Activated CD8-positive, alpha-beta memory T cell treated with anti-CD3 and anti-CD28 coated beads, Interleukin-2, amount 10 ng/mL, durations not matched to agents 7 days and 5 days (primary cell): ENCODE measurements at regions not wholly inside any gene's neighbourhood (a gene's known extent, or its start where the extent isn't known, plus 50 kb on each side); places are given as distances from the start of the nearest gene placed in this dataset.

ENCODE experiments used
- ATAC-seq: fragments of 150-1000 bp; cut with Tn5 transposase; one replicate; pipeline ENCODE4 v1.10.0; 2021; ENCODE audit warnings: moderate library complexity
- CTCF ChIA-PET: fragments of 350-600 bp; sonication (Branson Sonifier 250); formaldehyde crosslinking; loops from one replicate; lab custom pipeline; 2021; ENCODE audit warnings: antibody characterized with exemption; lab: Charles Lee
- DNase-seq: peaks from one replicate; pipeline ENCODE4 v3.0.0-alpha.2; 2020
- H3K27ac Mint-ChIP-seq: one replicate; pipeline ENCODE4 v1.8.0; 2021; ENCODE audit warnings: mild to moderate bottlenecking, mixed read lengths
- H3K27me3 Mint-ChIP-seq: one replicate; pipeline ENCODE4 v1.8.0; 2021; ENCODE audit warnings: mixed read lengths
- H3K36me3 Mint-ChIP-seq: one replicate; pipeline ENCODE4 v1.8.0; 2021; ENCODE audit warnings: mild to moderate bottlenecking, mixed read lengths
- H3K4me1 Mint-ChIP-seq: one replicate; pipeline ENCODE4 v1.8.0; 2021; ENCODE audit warnings: mixed read lengths
- H3K4me3 Mint-ChIP-seq: one replicate; pipeline ENCODE4 v1.8.0; 2021; ENCODE audit warnings: mild to moderate bottlenecking, moderate library complexity, mixed read lengths
- H3K9me3 Mint-ChIP-seq: one replicate; pipeline ENCODE4 v1.8.0; 2022; ENCODE audit warnings: low read depth, mixed read lengths

DNA sequence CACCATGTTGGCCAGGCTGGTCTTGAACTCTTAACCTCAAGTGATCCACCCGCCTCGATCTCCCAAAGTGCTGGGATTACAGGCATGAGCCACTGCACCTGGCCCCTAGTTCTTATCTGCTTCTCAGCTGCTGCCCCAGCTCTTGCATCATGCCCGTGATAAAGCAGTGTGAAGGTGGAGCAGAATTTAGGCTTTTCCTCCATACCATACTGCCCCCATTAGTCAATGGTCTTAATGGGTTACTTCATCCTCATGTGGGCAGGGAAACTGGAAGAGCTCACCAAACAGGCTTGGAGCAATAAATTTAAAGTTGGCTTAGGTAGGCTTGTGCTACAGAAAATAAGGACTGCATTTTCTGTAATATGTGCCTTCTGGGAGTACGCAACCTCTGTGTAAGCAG, 636.9 kb upstream of the BOD1L1 start:
- H3K27me3 Mint-ChIP-seq = no peaks in the 10 kb centered on the region
- no peak overlapping the region for H3K27ac Mint-ChIP-seq
- H3K36me3 Mint-ChIP-seq = no peaks in the 10 kb centered on the region
- no peak overlapping the region for H3K4me3 Mint-ChIP-seq
- no peaks in the 10 kb centered on the region for H3K4me1 Mint-ChIP-seq
- no peaks in the 10 kb centered on the region for H3K9me3 Mint-ChIP-seq
- no peak for DNase-seq
- CTCF ChIA-PET = no interaction called here
- no peak for ATAC-seq

DNA sequence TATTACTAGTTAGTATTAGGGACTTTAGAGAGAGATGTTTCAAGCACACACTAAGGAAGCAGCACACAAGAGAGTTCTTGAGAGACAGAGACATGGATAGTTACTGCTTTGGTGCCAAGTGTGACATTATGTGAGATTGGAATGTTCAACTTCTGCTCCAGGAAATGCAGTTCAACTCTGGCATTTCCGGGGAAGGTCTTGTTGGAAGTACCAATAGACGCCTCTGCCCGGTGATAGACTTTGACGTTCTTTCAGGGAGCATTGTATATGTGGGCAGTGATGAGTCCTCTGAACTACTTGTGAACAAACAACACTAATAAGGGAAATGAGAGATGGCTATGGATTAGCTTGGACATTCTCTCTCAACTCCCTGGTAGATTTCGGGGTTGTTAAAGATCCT, 638.1 kb upstream of the BOD1L1 start:
- DNase-seq (no peak), ATAC-seq (no peak)
- H3K4me3 Mint-ChIP-seq = no peak overlapping the region
- peaks cover 2% of the 10 kb centered on the region for H3K9me3 Mint-ChIP-seq
- H3K36me3 Mint-ChIP-seq = no peaks in the 10 kb centered on the region
- H3K4me1 Mint-ChIP-seq = no peaks in the 10 kb centered on the region
- CTCF ChIA-PET = no interaction called here
- no peak overlapping the region for H3K27ac Mint-ChIP-seq
- H3K27me3 Mint-ChIP-seq = no peaks in the 10 kb centered on the region

DNA sequence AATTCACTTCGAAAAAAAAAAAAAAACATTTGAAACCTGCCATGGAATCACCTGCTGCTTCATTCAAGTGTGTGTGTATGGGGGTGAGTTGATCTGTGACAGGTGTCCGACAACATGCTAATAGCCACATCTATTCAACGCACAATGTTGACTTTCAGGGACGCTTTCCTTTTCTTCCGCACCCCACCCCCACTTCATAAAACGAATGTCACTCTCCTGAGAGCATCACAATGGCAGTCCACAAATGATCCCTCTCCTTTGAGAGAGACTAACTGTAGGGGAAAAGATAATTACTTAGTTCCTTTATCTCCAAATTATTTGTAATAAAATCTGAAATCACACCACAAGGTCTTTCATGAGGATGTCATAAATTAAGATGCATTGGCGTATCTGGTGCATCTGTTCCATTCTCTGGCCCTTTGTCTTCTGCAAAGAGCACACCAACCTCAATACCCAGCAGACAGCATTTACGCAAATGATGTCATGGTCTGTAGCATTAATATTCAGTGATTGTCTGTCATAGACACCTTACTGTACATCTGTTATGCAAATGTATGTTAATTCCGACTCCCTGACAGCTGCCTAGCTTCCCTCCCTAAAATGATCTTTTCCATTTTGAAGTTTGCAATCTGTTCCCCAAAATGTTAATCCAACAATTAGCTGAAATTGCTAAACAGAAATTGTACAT, 640.0 kb upstream of the BOD1L1 start:
- DNase-seq (no peak), ATAC-seq (no peak)
- Mint-ChIP-seq H3K9me3 (peaks cover 2% of the 10 kb centered on the region), H3K27me3 (no peaks in the 10 kb centered on the region), H3K27ac (no peak overlapping the region), H3K4me1 (no peaks in the 10 kb centered on the region), H3K4me3 (no peak overlapping the region), H3K36me3 (no peaks in the 10 kb centered on the region)
- CTCF ChIA-PET = no interaction called here

DNA sequence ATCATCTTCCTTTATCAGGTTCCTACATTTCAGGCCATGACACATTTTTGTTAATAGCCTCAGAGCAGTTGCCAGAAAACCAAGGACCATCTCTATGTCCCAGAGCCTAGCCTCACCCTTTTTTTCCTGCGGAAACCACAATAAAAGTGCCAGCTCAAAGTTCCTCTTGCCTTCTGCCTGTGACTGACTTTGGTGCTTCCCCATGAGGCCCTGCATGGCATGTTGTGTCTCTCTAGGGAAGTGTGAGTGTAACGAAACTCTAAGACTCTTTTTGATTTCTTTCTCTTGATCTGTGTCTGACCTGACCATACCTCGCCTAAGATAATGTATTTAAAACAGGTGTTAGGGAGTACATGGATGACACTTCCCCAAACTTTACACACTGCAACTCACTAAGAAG, 642.3 kb upstream of the BOD1L1 start:
- Mint-ChIP-seq H3K27me3 (no peaks in the 10 kb centered on the region), H3K36me3 (no peaks in the 10 kb centered on the region), H3K27ac (no peak overlapping the region), H3K9me3 (peaks cover 2% of the 10 kb centered on the region), H3K4me1 (no peaks in the 10 kb centered on the region), H3K4me3 (no peak overlapping the region)
- DNase-seq = no peak
- CTCF ChIA-PET = no interaction called here
- ATAC-seq = no peak

DNA sequence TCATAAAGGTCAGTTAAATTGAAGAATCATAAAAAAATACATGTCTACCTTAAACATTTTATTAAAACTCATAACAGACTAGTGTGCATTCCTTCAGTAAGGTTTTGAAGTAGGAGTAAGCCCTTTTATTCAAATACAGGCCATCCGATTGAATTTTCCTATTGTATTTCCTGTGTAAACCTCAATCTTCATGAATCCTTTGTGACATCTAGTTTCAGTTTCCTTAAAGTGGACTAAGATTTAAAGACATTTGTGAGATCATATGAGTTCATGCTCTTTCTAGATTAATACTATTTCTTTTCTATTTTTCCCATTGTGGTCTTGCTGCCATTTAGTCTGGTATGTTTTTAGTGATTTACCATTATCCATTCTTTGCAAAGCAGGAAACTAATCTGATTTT, 644.7 kb upstream of the BOD1L1 start:
- CTCF ChIA-PET = no interaction called here
- DNase-seq (no peak), ATAC-seq (no peak)
- H3K27me3 Mint-ChIP-seq = no peaks in the 10 kb centered on the region
- H3K4me1 Mint-ChIP-seq = no peaks in the 10 kb centered on the region
- peaks cover 2% of the 10 kb centered on the region for H3K9me3 Mint-ChIP-seq
- no peak overlapping the region for H3K4me3 Mint-ChIP-seq
- H3K27ac Mint-ChIP-seq = no peak overlapping the region
- H3K36me3 Mint-ChIP-seq = no peaks in the 10 kb centered on the region

DNA sequence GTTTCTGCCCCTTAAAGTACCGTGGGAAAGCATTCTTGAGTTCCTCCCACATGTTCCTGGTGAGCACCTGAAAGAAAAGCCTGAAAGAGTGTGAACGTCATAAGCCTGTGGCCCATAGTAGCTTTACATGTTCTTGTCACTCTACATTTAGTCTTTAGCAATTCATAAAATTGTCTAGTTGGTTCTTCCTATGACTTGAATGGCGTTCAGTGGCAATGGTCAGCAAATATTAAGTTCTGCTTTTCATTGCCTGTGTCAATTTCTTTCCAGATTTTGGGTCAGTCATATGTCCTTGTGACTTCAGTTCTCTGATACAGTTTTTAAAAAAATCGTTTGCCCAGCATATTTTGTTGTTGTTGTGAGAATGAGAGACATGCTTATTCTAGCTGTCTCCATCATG, 650.0 kb upstream of the BOD1L1 start:
- DNase-seq = no peak

DNA sequence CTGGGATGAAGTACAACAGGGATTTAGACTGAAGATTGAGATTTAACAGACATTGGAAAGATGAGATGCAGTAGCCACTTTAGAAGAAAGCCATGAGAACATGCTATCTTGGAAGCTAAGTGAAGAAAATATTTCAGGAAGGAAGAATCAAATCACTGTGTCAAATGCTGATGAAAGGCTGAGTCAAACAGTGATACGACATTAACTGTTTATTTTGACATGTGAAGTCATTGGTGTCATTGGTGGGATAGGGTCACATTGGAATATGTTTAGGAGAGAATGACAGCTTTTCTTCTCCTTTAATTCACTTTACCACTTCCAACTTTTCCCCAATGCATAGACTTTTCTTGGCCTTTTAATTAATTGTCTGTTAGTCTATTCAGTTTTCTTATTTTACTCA, 653.0 kb upstream of the BOD1L1 start:
- ATAC-seq = no peak
- no peak overlapping the region for H3K4me3 Mint-ChIP-seq
- CTCF ChIA-PET = no interaction called here
- H3K9me3 Mint-ChIP-seq = no peaks in the 10 kb centered on the region
- H3K4me1 Mint-ChIP-seq = no peaks in the 10 kb centered on the region
- no peaks in the 10 kb centered on the region for H3K27me3 Mint-ChIP-seq
- H3K36me3 Mint-ChIP-seq = no peaks in the 10 kb centered on the region
- H3K27ac Mint-ChIP-seq = no peak overlapping the region
- no peak for DNase-seq

More for the DNA sequence above, 650.0 kb upstream of the BOD1L1 start:
- no peak for ATAC-seq
- H3K27me3 Mint-ChIP-seq = no peaks in the 10 kb centered on the region
- H3K27ac Mint-ChIP-seq = no peak overlapping the region
- no peaks in the 10 kb centered on the region for H3K36me3 Mint-ChIP-seq
- CTCF ChIA-PET = no interaction called here
- H3K4me1 Mint-ChIP-seq = no peaks in the 10 kb centered on the region
- H3K9me3 Mint-ChIP-seq = no peaks in the 10 kb centered on the region
- no peak overlapping the region for H3K4me3 Mint-ChIP-seq

DNA sequence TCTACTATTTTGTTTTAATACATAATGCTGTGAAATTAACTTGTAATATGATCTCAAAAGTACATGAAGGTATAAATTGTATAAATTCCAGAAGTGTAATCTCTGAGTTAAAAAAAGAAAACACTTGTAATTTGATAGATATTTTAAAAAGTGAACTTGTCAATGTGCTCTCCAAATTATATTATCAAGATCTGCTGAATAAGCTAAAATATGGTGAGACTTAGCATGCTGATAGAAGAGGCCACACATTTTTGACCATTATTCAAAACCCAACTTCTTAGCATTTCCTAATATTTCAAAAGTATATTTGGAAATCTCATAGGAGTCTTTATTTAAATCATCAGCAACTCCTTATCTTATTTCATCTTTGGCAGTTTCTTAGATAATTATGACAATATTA, 657.1 kb upstream of the BOD1L1 start:
- no peak for ATAC-seq
- Mint-ChIP-seq H3K27ac (no peak overlapping the region), H3K4me3 (no peak overlapping the region), H3K4me1 (no peaks in the 10 kb centered on the region), H3K27me3 (no peaks in the 10 kb centered on the region), H3K9me3 (no peaks in the 10 kb centered on the region), H3K36me3 (no peaks in the 10 kb centered on the region)
- CTCF ChIA-PET = no interaction called here
- no peak for DNase-seq

DNA sequence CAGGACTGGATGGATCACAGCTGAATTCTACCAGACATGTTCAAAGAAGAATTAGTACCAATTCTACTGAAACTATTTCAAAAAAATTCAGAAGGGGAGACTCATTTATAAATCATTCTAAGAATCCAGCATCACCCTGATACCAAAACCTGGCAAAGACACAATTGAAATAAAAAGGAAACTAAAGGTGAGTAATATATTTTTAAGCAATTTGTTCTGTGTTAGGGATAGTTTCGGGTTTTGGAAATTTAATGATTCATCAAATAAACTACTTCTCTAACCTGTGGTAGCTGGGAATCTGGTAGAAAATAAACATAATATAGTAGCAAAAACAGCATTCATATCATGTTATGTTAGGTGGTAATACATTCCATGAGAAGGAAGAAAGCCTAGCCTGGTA, 662.2 kb upstream of the BOD1L1 start:
- CTCF ChIA-PET = no interaction called here
- Mint-ChIP-seq H3K4me1 (no peaks in the 10 kb centered on the region), H3K27ac (no peak overlapping the region), H3K36me3 (no peaks in the 10 kb centered on the region), H3K27me3 (no peaks in the 10 kb centered on the region), H3K4me3 (no peak overlapping the region), H3K9me3 (no peaks in the 10 kb centered on the region)
- no peak for ATAC-seq
- DNase-seq = no peak

DNA sequence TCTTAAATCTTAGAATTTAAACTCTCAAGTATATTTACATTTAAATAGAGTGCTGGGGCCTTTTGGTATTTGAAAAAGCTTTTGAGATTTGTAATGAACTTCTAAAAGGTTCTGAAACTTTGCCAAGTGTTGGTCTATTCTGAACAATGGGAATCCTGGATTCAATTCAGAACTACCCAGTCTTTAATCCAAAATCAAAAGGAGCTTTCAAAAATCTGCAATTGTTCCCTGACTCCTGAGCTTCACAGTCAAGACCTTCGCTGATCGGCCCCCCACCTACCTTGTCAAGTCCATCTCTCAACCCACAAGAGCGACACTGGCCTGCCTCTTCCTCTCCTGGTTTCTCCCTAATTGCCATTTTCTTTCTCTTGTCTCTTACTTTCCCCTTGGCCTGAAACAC, 666.1 kb upstream of the BOD1L1 start:
- no peak overlapping the region for H3K27ac Mint-ChIP-seq
- no peak overlapping the region for H3K4me3 Mint-ChIP-seq
- H3K36me3 Mint-ChIP-seq = no peaks in the 10 kb centered on the region
- no peaks in the 10 kb centered on the region for H3K4me1 Mint-ChIP-seq
- ATAC-seq (no peak), DNase-seq (no peak)
- no peaks in the 10 kb centered on the region for H3K27me3 Mint-ChIP-seq
- peaks cover 8% of the 10 kb centered on the region for H3K9me3 Mint-ChIP-seq
- CTCF ChIA-PET = no interaction called here

DNA sequence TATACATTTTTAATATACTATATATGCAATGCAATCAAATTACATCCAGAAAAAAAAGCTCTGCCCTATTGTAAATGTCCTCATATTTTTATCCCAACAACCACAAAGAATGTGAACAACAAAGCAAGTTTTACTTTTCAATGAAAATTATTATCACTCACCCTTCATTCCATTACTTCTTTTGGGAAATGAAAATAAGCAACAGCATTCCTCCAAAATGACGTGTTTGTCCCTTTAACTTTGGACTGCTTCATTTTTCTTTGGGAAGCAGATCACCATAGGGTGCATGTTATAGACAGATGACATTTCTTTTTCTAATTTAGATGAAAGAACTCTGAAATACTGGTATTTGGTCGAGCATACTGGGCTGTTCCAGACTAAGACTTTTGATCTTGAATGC, 667.1 kb upstream of the BOD1L1 start:
- no peak overlapping the region for H3K4me3 Mint-ChIP-seq
- H3K27ac Mint-ChIP-seq = no peak overlapping the region
- CTCF ChIA-PET = no interaction called here
- peaks cover 8% of the 10 kb centered on the region for H3K9me3 Mint-ChIP-seq
- no peak for DNase-seq
- no peaks in the 10 kb centered on the region for H3K4me1 Mint-ChIP-seq
- no peaks in the 10 kb centered on the region for H3K27me3 Mint-ChIP-seq
- no peak for ATAC-seq
- H3K36me3 Mint-ChIP-seq = no peaks in the 10 kb centered on the region

DNA sequence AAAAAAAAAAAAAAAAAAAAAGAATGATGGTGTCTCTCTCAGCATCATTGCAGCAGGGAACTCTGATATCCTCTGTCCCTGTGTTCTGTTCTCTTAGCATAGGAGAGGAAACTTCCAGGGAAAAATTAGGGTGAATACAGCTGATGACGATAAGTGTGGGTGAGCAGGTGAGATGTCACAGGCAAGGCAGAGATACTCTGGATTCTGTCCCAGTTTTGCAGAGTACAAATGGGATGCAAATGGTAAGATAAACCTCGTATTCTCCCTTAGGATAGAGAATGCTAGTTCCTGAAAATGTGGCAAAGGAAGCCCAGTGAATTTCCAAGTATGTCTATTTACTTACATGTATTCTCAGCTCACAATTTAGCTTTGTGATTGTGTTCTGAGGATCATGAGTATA, 671.6 kb upstream of the BOD1L1 start:
- DNase-seq (no peak), ATAC-seq (no peak)
- Mint-ChIP-seq H3K4me1 (no peaks in the 10 kb centered on the region), H3K4me3 (no peak overlapping the region), H3K27me3 (no peaks in the 10 kb centered on the region), H3K9me3 (peaks cover 8% of the 10 kb centered on the region), H3K36me3 (no peaks in the 10 kb centered on the region), H3K27ac (no peak overlapping the region)
- CTCF ChIA-PET = no interaction called here

DNA sequence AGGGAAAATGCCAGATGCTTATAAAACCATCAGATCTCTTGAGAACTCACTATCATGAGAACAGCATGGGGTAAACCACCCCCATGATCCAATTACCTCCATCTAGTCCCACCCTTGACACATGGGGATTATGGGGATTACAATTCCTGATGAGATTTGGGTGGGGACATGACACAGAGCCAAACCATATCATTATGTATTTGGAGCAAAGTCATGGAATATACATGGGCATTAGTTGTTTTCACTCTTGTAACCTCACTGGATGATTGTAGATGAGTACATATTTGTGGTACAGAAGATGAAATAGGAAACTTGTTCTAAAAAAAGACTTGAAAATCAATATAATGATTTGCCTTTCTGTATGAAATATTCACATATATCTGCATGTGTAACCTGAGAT, 674.5 kb upstream of the BOD1L1 start:
- Mint-ChIP-seq H3K4me1 (no peaks in the 10 kb centered on the region), H3K36me3 (no peaks in the 10 kb centered on the region), H3K9me3 (peaks cover 7% of the 10 kb centered on the region), H3K27me3 (no peaks in the 10 kb centered on the region), H3K4me3 (no peak overlapping the region), H3K27ac (no peak overlapping the region)
- CTCF ChIA-PET = no interaction called here
- DNase-seq = no peak
- no peak for ATAC-seq

DNA sequence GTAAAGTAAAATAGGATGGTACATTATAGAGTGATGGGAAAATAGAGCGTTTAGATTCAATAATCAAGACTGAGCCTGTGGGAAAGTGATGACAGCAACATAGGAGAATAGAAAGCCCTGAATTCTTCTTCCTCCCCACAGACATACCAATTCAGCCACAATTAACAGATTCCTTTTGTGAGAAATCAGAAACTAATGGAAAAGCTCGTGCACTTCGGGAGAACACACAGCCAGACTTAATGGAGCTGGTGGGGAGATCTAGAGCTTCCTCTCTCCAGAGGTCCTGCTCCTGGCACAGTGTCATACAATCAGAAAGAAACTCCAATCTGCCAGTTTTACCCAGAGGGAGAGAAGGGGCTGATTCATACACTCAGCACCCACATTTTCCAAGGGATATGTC, 676.3 kb upstream of the BOD1L1 start:
- Mint-ChIP-seq H3K36me3 (no peaks in the 10 kb centered on the region), H3K27me3 (no peaks in the 10 kb centered on the region), H3K27ac (no peak overlapping the region), H3K9me3 (peaks cover 8% of the 10 kb centered on the region), H3K4me1 (no peaks in the 10 kb centered on the region), H3K4me3 (no peak overlapping the region)
- no peak for DNase-seq
- no peak for ATAC-seq
- CTCF ChIA-PET = no interaction called here

DNA sequence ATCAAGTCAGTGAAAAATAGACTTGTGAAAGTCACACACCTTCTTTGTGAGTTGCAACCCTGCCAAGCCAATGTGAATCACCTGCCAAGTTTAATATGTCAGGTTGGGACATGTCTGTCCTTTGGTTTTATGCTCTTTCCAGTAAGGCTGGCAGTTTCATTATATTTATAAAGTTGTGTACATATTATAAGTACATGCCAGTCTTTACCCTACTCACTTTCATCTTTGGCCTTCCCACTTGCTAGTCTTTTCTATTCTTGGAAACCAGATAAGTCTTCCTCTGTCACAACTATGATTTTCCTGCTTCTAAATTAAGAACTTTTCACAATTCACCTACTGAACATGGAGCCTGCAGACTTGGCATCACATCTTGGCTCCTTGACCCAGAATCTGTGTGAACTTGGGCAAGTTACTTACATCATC, 680.7 kb upstream of the BOD1L1 start:
- CTCF ChIA-PET = no interaction called here
- H3K4me1 Mint-ChIP-seq = no peaks in the 10 kb centered on the region
- H3K36me3 Mint-ChIP-seq = no peaks in the 10 kb centered on the region
- H3K9me3 Mint-ChIP-seq = peaks cover 8% of the 10 kb centered on the region
- no peak for DNase-seq
- H3K27ac Mint-ChIP-seq = no peak overlapping the region
- H3K27me3 Mint-ChIP-seq = no peaks in the 10 kb centered on the region
- H3K4me3 Mint-ChIP-seq = no peak overlapping the region
- ATAC-seq = no peak
